ENCODE measurements at regions not wholly inside any gene's neighbourhood (a gene's known extent, or its start where the extent isn't known, plus 50 kb on each side); places are given as distances from the start of the nearest gene placed in this dataset.

DNA sequence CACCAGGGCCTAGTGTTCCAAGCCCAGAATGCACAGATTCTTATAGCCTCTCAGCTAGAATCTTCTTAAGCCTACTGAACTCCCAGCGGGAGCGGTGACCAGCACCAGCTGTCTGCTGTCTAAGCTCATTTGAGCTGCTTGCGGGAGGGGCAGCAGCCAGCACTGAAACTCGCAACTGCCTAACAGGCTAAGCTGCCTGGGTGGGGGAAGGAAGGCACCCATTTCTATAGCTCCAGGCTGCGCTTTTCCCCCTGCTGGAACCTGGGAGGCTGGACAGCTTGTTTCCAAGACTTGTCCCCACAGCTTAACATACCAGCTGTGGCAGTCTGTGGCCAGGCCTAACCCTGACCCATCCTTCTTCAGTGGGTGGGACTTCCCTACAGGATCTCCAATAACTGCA lies 512.9 kb downstream of the EFNA5 start:
- FAIRE-seq: no peak

DNA sequence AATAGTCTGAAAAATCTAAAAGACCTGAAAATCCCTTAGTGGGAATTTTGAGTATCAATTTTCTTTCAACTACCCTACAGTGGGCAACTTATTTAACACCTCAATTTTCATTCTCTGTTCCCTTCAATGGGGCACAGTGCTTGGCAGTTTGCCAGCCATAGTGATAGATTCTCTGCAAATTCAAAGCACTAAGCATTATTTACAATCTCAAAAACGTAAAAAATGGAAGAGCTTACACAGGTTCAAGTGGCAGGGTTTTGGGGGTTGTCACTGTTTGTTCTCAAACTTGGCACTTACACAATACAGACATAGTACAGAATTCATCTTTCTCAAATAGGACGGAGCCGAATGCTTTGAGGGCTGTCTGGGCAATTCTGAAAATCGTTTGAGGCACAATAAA lies 515.0 kb downstream of the EFNA5 start:
- H3K27ac ChIP-seq (ENCODE audit: low read depth in 2 of 2, low read length in 2 of 2): no peak overlapping the region
- no peak overlapping the region for H3K4me3 ChIP-seq (ENCODE audit: low read length in 3 of 3)
- no peak for DNase-seq
- no peaks in the 10 kb centered on the region for H3K27me3 ChIP-seq (ENCODE audit: control insufficient read depth, insufficient read depth, low read length)
- FAIRE-seq: no peak
- H3K9ac ChIP-seq (ENCODE audit: low read length in 3 of 3): no peak overlapping the region
- no peaks in the 10 kb centered on the region for H3K4me1 ChIP-seq (ENCODE audit: control insufficient read depth in 2 of 3, insufficient read depth in 2 of 3, low read depth in 1 of 3, low read length in 3 of 3)
- TF ChIP-seq CTCF (IDR thresholded peaks at IDR 0.05; ENCODE audit: borderline replicate concordance, extremely low read depth, insufficient read depth): no peak
- intact Hi-C loops (cut with DNase I): no loop called here
- no peaks in the 10 kb centered on the region for H3K36me3 ChIP-seq (ENCODE audit: control insufficient read depth in 2 of 3, insufficient read depth in 3 of 3, low read length in 3 of 3)
- no peaks in the 10 kb centered on the region for H3K9me3 ChIP-seq (ENCODE audit: control insufficient read depth in 2 of 3, insufficient read depth in 1 of 3, low read length in 3 of 3)

More for the DNA sequence above, 512.9 kb downstream of the EFNA5 start:
- intact Hi-C loops (cut with DNase I): no loop called here
- Histone ChIP-seq H3K9ac (ENCODE audit: low read length in 3 of 3) (no peak overlapping the region), H3K27me3 (ENCODE audit: control insufficient read depth, insufficient read depth, low read length) (no peaks in the 10 kb centered on the region), H3K36me3 (ENCODE audit: control insufficient read depth in 2 of 3, insufficient read depth in 3 of 3, low read length in 3 of 3) (no peaks in the 10 kb centered on the region), H3K27ac (ENCODE audit: low read depth in 2 of 2, low read length in 2 of 2) (no peak overlapping the region), H3K4me1 (ENCODE audit: control insufficient read depth in 2 of 3, insufficient read depth in 2 of 3, low read depth in 1 of 3, low read length in 3 of 3) (no peaks in the 10 kb centered on the region), H3K4me3 (ENCODE audit: low read length in 3 of 3) (no peak overlapping the region), H3K9me3 (ENCODE audit: control insufficient read depth in 2 of 3, insufficient read depth in 1 of 3, low read length in 3 of 3) (no peaks in the 10 kb centered on the region)
- TF ChIP-seq CTCF (IDR thresholded peaks at IDR 0.05; ENCODE audit: borderline replicate concordance, extremely low read depth, insufficient read depth): no peak
- DNase-seq: peak in 1 of 5 donors; percentile 23

DNA sequence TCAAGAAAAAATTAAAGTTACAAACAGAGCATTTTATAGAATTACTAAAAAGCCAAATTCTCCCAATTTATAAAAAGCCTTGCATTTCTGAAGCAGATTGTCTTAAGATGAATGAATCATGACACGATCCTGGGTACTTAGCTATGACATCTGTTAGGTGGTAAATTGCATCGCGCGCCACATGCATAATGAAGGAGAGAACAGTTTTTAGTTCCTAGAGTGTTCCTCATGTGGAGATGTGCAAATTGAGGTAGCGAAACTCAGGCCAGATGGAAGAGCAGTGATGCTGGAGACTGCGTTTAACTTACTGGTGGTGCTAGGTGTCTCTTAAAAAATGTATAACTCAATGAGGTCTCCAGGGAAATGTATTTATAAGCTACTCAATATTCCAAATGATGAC lies 516.1 kb downstream of the EFNA5 start:
- TF ChIP-seq CTCF (IDR thresholded peaks at IDR 0.05; ENCODE audit: borderline replicate concordance, extremely low read depth, insufficient read depth): no peak
- Histone ChIP-seq H3K4me3 (ENCODE audit: low read length in 3 of 3) (no peak overlapping the region), H3K9me3 (ENCODE audit: control insufficient read depth in 2 of 3, insufficient read depth in 1 of 3, low read length in 3 of 3) (no peaks in the 10 kb centered on the region), H3K9ac (ENCODE audit: low read length in 3 of 3) (no peak overlapping the region), H3K27me3 (ENCODE audit: control insufficient read depth, insufficient read depth, low read length) (no peaks in the 10 kb centered on the region), H3K27ac (ENCODE audit: low read depth in 2 of 2, low read length in 2 of 2) (no peak overlapping the region), H3K36me3 (ENCODE audit: control insufficient read depth in 2 of 3, insufficient read depth in 3 of 3, low read length in 3 of 3) (no peaks in the 10 kb centered on the region), H3K4me1 (ENCODE audit: control insufficient read depth in 2 of 3, insufficient read depth in 2 of 3, low read depth in 1 of 3, low read length in 3 of 3) (no peaks in the 10 kb centered on the region)
- DNase-seq (no peak), FAIRE-seq (no peak)
- intact Hi-C loops (cut with DNase I): no loop called here

DNA sequence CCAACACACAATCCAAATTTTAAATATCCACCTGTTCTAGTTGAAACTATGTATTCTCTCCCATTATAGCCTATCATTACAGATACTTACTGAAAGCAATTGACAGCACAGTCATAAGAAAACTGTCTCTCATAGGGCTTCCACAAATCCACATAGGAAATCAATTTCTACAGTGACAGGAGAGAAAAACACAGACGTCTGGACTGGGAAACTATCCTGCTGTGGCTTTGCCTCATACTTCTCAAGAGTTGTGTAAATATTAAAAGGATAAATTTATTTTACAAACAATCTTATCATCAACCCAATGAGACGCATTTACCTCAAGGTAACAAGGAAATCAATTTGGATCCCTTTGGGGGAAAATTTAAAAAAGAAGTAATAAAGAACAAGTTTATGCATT lies 517.5 kb downstream of the EFNA5 start:
- no peak for FAIRE-seq
- H3K27me3 ChIP-seq (ENCODE audit: control insufficient read depth, insufficient read depth, low read length): no peaks in the 10 kb centered on the region
- no peaks in the 10 kb centered on the region for H3K36me3 ChIP-seq (ENCODE audit: control insufficient read depth in 2 of 3, insufficient read depth in 3 of 3, low read length in 3 of 3)
- no peak for DNase-seq
- H3K4me1 ChIP-seq (ENCODE audit: control insufficient read depth in 2 of 3, insufficient read depth in 2 of 3, low read depth in 1 of 3, low read length in 3 of 3): no peaks in the 10 kb centered on the region
- TF ChIP-seq CTCF (IDR thresholded peaks at IDR 0.05; ENCODE audit: borderline replicate concordance, extremely low read depth, insufficient read depth): no peak
- H3K27ac ChIP-seq (ENCODE audit: low read depth in 2 of 2, low read length in 2 of 2): no peak overlapping the region
- no peak overlapping the region for H3K9ac ChIP-seq (ENCODE audit: low read length in 3 of 3)
- intact Hi-C loops (cut with DNase I): no loop called here
- no peak overlapping the region for H3K4me3 ChIP-seq (ENCODE audit: low read length in 3 of 3)
- no peaks in the 10 kb centered on the region for H3K9me3 ChIP-seq (ENCODE audit: control insufficient read depth in 2 of 3, insufficient read depth in 1 of 3, low read length in 3 of 3)
